Prostate gland (tissue), 2 donors: ENCODE measurements at regions not wholly inside any gene's neighbourhood (a gene's known extent, or its start where the extent isn't known, plus 50 kb on each side); places are given as distances from the start of the nearest gene placed in this dataset.

ENCODE experiments used
- DNase-seq: peaks from one replicate; pipeline ENCODE4 v3.0.0-alpha.2; 2019; ENCODE audit warnings: low spot score
- H3K27ac ChIP-seq, 2 donors: fragments of 200-600 bp; sonication (generic); 2 replicates each; pipeline ENCODE4 v1.5.1; 2017 to 2019
- H3K27me3 ChIP-seq: fragments of 200-600 bp; sonication (generic); replicated peaks from 2 replicates; pipeline ENCODE4 v1.5.1; 2019; ENCODE audit not compliant: insufficient read depth
- H3K36me3 ChIP-seq, 2 donors: fragments of 200-600 bp; sonication (generic); 1 replicate in 1 of 2; 2 replicates in 1 of 2; pipeline versions ENCODE4 v1.5.1 to v1.8.1; 2017 to 2019
- H3K4me1 ChIP-seq: fragments of 200-600 bp; sonication (generic); replicated peaks from 2 replicates; pipeline ENCODE4 v1.5.1; 2019
- H3K4me3 ChIP-seq, 2 donors: fragments of 200-600 bp; sonication (generic); 2 replicates each; pipeline ENCODE4 v1.5.1; 2017 to 2019
- H3K9me3 ChIP-seq: fragments of 200-600 bp; sonication (generic); 2 replicates; pipeline ENCODE4 v1.5.1; 2017
- POLR2A ChIP-seq: fragments of 450-650 bp; IDR thresholded peaks from one replicate; pipeline ENCODE4 v1.6.1; 2016; ENCODE audit warnings: antibody characterized with exemption, mild to moderate bottlenecking
- POLR2AphosphoS5 ChIP-seq: sonication (generic); formaldehyde crosslinking; IDR thresholded peaks from one replicate; pipeline ENCODE4 v1.6.1; 2017; ENCODE audit warnings: antibody characterized with exemption
- whole genome bisulfite sequencing: methylation state at CpG from one replicate; pipeline ENCODE4 v1.1.5; 2018; 5-methylcytosine and 5-hydroxymethylcytosine counted together
- intact Hi-C: fragments of 100-400 bp; cut with DNase I; formaldehyde crosslinking; loops from one replicate; pipeline ENCODE4 v1.14.2; 2022
- TF ChIP-seq, protein P1 (sequence below), 4 experiments: fragments of 200-600 bp in 2 of 4; fragments of 450-650 bp in 2 of 4; sonication (generic) in 2 of 4; IDR thresholded peaks; 1 replicate in 3 of 4; 2 replicates in 1 of 4; pipeline ENCODE4 v1.5.1; 2016 to 2019; ENCODE audit warnings: antibody characterized with exemption in 4 of 4, mild to moderate bottlenecking in 2 of 4, moderate library complexity in 2 of 4

DNA sequence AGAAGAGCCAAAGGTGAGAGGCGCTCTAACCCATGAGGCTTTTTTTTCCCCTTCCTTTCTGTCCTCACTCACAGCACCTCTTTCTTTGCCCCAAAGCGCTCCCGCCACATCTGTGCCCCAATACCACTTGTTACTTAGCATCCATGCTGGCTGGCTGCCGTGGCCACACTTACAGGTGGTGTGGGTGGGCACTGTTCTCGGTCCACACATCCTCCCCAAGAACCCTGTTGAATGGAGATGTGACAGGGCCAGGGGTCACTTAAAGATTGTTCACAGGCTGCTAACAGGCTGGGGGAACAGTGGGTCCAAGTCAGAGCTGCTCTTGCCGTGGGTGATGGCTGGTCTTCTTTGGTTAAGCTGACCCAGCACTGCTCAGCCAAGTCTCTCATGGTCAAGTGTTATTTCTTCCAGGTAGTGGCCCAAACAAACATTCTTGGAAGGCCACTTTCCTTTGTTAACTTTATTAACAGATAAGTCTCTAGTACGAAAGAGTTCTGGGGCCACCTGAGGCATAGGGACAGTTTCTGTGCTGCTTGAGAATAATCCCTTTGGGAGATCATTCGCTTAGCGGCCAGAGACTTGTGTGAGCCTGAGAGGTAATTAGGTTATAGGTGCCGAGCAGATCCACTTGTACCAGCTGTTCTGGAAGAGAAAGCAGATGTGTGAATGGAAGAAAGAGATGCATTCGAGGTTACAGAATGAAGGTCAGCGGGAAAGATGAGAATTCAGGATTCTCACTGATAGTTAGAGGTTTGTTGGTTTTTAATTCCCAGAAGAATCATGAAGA lies 62.6 kb upstream of the IRF2BP2 start:
- no peak for DNase-seq
- TF ChIP-seq, protein P1, sequence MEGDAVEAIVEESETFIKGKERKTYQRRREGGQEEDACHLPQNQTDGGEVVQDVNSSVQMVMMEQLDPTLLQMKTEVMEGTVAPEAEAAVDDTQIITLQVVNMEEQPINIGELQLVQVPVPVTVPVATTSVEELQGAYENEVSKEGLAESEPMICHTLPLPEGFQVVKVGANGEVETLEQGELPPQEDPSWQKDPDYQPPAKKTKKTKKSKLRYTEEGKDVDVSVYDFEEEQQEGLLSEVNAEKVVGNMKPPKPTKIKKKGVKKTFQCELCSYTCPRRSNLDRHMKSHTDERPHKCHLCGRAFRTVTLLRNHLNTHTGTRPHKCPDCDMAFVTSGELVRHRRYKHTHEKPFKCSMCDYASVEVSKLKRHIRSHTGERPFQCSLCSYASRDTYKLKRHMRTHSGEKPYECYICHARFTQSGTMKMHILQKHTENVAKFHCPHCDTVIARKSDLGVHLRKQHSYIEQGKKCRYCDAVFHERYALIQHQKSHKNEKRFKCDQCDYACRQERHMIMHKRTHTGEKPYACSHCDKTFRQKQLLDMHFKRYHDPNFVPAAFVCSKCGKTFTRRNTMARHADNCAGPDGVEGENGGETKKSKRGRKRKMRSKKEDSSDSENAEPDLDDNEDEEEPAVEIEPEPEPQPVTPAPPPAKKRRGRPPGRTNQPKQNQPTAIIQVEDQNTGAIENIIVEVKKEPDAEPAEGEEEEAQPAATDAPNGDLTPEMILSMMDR (IDR thresholded peaks at IDR 0.05) = no peak
- TF ChIP-seq POLR2AphosphoS5 (no peak), POLR2A (no peak)
- H3K9me3 ChIP-seq = no peaks in the 10 kb centered on the region
- WGBS = 95% methylated on average over 12 of the region's 12 CpGs
- no peaks in the 10 kb centered on the region for H3K27me3 ChIP-seq
- intact Hi-C loops = loop anchor here (10.0 kb wide), 1 partner anchor 48 kb away; no protein-coding TSS in a partner anchor
- H3K36me3 ChIP-seq = no peaks in the 10 kb centered on the region
- H3K4me1 ChIP-seq = no peaks in the 10 kb centered on the region
- H3K27ac ChIP-seq = no peak overlapping the region
- H3K4me3 ChIP-seq = no peak overlapping the region

DNA sequence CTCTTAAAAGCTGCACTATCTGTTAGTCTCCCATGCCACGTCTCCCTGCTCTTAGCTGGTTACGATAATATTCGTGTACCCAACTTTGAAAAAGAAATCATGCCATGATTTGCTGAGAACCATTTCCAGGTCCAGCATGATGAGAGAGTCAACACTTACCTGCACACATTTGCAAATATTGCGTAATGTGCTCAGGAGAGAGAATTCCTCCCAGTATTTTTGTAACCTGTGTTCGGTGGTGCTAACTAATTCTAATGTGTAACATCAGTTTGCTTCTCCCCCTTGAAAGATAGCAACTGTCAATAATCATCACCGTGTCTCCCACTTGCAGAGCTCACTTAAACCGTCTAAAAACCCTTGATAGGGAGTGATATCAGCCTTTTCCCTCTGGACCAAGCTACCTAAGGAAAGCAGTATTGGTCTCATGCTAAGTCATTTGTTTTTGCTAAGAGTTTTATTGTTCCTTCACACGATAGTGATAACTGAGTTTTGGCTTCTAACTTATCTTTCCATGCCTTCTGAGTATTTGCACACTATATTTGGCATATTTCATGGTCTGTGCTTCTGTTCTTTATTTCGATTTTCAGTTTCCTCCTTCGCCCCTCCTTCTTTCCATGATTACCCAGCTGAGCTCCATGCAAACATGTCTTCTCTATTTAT lies 61.1 kb upstream of the IRF2BP2 start:
- no peaks in the 10 kb centered on the region for H3K36me3 ChIP-seq
- H3K27me3 ChIP-seq = no peaks in the 10 kb centered on the region
- no peaks in the 10 kb centered on the region for H3K9me3 ChIP-seq
- no peak for DNase-seq
- TF ChIP-seq POLR2A (no peak), POLR2AphosphoS5 (no peak)
- TF ChIP-seq, protein P1 (IDR thresholded peaks at IDR 0.05) = no peak
- H3K4me3 ChIP-seq = no peak overlapping the region
- no peaks in the 10 kb centered on the region for H3K4me1 ChIP-seq
- H3K27ac ChIP-seq = no peak overlapping the region
- intact Hi-C loops = loop anchor here (10.0 kb wide), 1 partner anchor 46 kb away; no protein-coding TSS in a partner anchor
- WGBS = 70% methylated on average over 10 of the region's 10 CpGs

DNA sequence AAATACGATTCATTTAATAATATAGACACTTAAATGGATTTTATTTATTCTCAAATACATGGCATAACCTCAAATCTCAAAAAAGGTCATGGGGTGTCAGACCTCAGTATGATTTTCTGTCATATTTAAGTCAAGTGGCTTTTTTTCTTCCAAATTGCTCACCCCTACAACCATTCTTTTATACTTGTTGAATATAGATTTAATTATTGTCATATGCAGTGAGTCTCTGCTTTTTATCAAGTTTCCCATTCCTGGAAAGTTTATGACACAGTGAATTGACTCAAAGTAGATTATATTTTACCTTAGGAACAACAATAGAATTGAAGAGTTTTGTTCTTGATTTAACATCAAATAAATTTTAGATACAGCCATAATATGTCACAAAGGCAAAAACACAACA lies 59.5 kb upstream of the IRF2BP2 start:
- intact Hi-C loops = no loop called here
- TF ChIP-seq, protein P1 (IDR thresholded peaks at IDR 0.05) = no peak
- TF ChIP-seq POLR2AphosphoS5 = no peak
- no peak for TF ChIP-seq POLR2A
- 91% methylated on average over 1 of the region's 1 CpG for WGBS
- DNase-seq = no peak
- H3K4me3 ChIP-seq = no peak overlapping the region
- no peak overlapping the region for H3K27ac ChIP-seq
- H3K4me1 ChIP-seq = no peaks in the 10 kb centered on the region
- H3K27me3 ChIP-seq = no peaks in the 10 kb centered on the region
- no peaks in the 10 kb centered on the region for H3K36me3 ChIP-seq
- no peaks in the 10 kb centered on the region for H3K9me3 ChIP-seq

DNA sequence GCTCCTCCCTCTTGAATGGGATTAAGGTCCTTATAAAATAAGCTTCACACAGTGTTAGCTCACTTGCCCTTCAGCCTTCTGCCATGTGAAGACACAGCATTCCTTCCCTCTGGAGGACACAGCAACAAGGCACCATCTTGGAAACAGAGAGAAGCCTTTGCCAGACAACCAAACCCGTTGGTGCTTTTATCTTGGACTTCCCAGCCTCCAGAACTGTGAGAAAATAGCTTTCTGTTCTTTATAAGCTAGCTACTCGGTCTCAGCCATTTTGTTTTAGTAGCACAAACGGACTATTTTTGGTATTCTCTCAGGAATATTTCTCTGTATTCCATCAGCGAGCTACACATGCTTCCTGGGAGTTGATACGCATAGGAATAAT lies 58.6 kb upstream of the IRF2BP2 start:
- TF ChIP-seq, protein P1 (IDR thresholded peaks at IDR 0.05) = no peak
- TF ChIP-seq POLR2A = no peak
- no peak for TF ChIP-seq POLR2AphosphoS5
- no peak overlapping the region for H3K27ac ChIP-seq
- no peaks in the 10 kb centered on the region for H3K4me1 ChIP-seq
- 92% methylated on average over 5 of the region's 5 CpGs for WGBS
- H3K27me3 ChIP-seq = no peaks in the 10 kb centered on the region
- no peaks in the 10 kb centered on the region for H3K9me3 ChIP-seq
- no peak overlapping the region for H3K4me3 ChIP-seq
- DNase-seq = no peak
- intact Hi-C loops = no loop called here
- no peaks in the 10 kb centered on the region for H3K36me3 ChIP-seq
